ENCODE measurements at regions not wholly inside any gene's neighbourhood (a gene's known extent, or its start where the extent isn't known, plus 50 kb on each side); places are given as distances from the start of the nearest gene placed in this dataset.
"Not testable (repeated sequence)": the region's sequence is repeated elsewhere in the genome, so short reads cannot be mapped to it uniquely, and the experiment has no call there.

DNA sequence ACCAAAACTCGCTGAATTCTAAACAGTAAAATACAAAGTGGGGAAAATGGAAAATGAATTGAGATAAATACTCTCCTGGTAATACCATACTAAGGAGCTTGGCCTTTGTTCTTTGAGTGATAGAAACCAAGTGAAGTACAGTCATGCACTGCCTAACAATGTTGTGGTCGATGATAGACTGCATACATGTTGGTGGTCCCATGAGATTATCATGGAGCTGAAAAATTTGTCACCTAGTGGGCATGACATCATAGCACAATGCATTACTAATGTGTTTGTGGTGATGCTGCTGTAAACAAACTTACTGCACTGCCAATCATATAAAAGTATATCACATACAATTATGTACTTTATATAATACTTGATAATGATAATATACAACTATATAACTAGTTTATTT is 419.1 kb downstream of the ARL4A start:
- no peak for DNase-seq

DNA sequence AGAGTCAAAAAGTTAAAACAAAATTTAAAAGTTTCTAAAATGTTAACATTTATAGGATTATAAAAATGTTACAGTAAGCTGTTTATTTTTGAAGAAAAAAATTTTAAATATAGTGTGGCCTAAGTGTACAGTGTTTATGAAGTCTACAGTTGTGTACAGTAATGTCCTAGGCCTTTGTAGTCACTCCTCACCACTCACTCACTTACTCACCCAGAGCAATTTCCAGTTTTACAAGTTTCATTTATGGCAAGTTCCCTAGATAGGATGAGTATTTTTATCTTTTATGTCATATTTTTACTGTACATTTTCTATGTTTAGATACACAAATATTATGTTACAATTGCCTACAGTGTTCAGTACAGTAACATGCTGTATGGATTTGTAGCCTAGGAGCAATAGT is 419.9 kb downstream of the ARL4A start:
- no peak for DNase-seq

DNA sequence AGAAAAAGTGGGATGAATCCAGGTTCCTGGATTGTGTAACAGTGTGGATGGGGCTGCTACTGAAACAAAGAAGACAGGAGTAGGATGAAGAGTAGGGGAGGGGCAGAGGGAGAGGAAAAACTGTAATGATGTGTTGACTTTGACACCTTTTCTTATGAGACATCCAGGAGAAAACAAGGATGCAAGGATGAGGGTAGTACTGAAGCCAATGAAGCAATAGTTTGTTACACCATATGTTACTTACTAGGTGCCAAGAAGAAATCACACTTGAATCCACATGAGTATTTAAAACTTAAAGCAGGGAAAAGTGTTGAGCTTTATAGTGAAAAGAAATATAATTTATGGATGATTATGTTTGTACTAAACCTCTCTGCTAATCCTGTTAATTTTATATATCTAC is 420.6 kb downstream of the ARL4A start:
- no peak for DNase-seq

DNA sequence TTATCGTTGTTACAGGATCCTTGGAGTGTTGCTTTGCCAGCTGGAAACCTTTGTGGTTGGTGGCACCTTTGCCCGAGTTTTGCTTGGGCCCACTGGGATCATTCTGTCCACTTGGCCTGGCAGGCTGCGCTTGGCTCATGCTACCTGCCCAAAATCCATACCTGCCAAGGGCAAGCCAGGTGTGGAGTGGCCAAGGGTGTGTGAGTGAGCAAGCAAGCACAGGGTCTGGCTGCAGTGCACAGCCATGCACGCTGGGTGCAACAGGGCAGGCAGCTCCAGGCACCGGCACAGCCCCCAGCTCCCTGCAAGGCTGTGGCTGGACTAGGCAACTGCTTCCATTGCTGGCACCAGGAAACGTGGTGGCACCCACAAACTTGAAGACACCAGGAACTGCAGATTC is 421.8 kb downstream of the ARL4A start:
- DNase-seq = no peak

DNA sequence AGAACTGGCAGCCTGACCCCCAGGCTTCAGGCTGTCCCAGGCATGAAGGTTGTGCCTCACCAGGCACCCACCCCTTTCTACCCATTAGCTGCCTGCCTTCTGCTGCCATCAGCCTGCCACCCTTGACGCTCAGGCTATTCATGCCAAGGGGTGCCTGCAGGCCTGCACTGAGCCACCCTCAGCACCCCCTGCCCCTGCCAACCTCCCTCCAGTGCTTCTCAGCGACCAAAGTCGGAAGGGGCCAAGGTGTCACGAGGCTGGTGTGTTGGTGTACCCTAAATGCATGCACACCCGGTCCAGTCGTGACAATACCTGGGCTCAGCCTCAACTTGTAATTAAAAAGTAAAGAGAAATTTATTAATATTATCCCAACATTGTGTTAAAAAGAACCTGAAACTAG is 422.7 kb downstream of the ARL4A start:
- no peak for DNase-seq

DNA sequence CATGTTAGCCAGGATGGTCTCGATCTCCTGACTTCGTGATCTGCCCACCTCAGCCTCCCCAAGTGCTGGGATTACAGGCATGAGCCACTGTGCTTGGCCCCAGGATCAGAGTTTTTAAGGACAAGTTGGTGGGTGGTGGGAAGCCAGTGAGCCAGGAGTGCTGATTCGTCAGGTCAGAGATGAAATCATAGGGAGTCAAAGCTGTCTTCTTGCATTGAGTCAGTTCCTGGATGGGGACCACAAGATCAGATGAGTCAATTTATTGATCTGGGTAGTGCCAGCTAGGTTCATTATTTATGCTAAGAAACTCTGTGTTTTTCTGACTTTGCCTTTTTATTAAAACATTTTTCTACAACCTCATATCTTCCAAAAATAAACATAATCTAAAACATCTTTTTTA is 423.8 kb downstream of the ARL4A start:
- no peak for DNase-seq

DNA sequence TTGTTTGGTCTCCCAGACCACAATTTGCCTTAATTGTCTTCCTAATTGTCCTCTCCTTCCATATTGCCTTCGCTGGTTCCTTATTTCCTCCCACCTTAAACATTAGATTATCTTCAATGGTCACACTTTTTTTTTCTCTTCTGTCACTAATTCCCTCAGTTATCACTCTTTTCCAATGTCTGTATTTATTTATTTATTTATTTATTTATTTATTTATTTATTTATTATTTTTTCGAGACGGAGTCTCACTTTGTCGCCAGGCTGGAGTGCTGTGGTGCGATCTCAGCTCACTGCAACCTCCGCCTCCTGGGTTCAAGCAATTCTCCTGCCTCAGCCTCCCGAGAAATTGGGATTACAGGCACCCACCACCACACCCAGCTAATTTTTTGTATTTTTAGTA is 426.8 kb downstream of the ARL4A start:
- not testable (repeated sequence) for DNase-seq

DNA sequence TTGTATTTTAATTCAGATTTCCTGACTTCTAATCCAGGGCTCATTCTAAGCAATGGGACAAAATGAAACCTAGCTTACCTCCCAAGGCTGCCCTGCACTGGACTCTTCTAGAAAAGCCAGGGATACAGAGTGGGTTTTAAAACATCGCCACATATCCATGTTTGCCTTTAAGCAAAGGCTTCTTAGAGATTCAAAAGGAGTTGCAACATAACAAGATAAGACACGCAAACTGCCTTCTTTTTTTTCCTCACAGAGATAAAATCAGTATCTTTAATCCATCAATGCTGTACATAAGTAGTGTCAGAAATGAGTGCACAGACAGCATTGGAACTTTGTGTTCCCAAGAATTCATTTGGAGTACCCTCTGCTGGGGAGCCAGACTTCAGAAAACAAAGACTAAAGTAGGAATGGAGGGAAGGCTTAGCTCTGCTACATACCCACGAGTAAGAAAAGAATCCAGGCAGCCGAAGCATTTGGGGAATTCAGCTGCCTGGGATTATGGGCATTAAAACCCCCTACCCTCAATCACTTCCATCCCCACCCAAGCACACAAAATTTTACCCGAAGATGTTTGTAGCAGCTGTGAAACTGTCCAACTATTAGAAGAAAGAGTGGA is 427.8 kb downstream of the ARL4A start:
- no peak for DNase-seq

DNA sequence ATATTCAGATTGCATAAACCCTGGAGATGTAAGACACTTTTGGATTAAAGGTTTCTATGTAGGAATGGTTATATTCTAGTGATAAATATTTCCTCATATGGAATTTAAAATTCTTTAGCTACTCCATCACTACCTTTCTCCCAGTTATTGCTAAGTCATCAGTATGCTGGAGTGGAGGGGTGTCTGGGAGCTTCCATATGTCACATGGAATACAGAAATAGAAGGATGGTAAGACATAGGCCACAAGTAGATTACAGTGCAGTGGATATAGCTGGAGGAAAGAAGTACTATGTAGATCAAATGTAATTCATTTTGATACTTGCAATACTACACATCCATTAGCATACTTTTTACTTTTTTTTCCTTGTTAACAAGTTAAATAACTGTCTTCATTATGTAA is 428.4 kb downstream of the ARL4A start:
- DNase-seq = no peak

DNA sequence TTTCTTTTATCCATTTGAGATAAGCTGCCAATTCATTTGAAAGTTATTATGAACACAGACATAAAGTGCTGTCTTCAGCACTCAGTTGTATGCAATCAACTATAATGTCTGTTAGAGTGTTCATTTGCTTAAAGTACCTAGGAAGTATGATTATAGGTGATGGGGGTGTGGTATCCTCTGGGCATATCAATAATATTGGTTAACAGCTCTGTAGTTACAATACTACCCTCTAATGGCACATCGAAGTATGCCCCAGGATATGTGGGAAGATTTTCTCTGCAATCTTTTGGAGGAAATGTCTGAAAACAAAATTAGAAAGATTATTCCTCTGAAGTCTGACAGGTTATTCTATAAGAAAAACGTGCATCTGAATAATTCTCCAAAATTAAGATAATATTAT is 429.7 kb downstream of the ARL4A start:
- DNase-seq = no peak

DNA sequence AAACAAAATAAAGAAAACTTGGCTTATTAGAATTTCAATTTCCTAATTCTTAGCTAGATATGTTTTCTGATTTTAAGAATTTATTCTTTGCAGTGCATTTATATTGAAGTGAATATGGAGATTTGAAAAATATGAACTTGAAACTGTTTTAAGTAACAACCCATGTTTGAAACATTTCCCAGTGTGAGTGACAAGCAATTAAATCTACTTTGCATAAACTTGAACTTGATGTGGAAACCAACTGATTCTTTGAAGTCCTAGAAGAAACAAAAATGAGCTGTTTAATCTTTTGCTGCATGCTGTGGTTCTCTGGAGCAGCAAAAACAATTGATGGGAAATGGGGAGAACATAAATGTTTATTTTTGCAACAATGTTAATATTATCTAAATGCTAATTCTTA is 430.2 kb downstream of the ARL4A start:
- DNase-seq = no peak

DNA sequence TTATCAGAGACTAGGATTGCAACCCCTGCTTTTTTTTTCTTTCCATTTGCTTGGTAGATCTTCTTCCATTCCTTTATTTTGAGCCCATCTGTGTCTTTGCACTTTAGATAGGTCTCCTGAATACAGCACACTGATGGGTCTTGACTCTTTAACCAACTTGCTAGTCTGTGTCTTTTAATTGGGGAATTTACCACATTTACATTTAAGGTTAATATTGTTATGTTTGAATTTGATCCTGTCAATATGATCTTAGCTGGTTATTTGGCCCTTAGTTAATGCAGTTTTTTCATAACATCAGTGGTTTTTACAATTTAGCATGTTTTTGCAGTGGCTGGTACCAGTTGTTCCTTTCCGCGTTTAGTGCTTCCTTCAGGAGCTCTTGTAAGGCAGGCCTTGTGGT is 437.2 kb downstream of the ARL4A start:
- not testable (repeated sequence) for DNase-seq

DNA sequence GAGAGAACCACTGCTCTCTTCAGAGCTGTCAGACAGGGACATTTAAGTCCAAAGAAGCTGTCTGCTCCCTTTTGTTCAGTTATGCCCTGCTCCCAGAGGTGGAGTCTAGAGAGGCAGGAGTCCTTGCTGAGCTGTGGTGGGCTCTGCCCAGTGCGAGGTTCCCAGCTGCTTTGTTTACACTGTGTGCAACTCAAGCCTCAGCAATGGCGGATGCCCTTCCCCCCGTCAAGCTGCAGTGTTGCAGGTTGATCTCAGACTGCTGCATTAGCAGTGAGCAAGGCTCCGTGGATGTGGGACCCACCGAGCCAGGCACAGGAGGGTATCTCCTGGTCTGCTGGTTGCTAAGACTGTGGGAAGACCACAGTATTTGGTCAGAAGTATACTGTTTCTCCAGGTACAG is 438.9 kb downstream of the ARL4A start:
- DNase-seq = no peak

DNA sequence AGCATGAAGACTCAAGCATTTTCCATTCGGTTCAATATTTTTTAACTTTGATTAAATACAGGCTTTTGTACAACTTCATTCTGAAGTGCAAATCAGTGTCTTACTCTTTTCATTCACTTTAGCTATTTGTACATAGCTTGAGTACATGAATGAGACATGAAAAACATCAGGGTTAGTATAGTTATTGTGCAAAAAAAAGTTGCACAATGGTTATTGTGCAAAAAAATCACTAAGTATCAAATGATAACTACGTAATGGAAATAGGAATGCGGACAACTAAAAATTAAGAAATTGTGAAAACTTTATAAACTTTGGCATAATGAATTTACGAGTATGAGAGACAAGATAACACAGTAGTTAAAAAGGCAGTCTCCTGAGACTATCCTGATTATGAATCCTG is 442.9 kb downstream of the ARL4A start:
- no peak for DNase-seq

DNA sequence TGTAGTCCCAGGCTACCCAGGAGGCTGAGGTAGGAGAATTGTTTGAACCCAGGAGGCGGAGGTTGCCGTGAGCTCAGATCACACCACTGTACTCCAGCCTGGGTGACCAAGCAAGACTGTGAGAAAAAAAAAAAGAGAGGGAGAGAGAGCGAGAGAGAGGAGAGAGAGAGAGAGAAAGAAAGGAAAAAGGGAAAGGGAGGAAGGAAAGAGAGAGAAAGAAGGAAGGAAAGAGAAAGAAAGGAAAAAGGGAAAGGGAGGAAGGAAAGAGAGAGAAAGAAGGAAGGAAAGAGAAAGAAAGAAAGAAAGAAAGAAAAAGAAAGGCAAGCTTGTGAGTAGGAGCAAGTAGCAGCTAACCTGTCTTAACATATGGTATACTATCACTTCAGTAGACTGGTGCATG is 443.5 kb downstream of the ARL4A start:
- not testable (repeated sequence) for DNase-seq

DNA sequence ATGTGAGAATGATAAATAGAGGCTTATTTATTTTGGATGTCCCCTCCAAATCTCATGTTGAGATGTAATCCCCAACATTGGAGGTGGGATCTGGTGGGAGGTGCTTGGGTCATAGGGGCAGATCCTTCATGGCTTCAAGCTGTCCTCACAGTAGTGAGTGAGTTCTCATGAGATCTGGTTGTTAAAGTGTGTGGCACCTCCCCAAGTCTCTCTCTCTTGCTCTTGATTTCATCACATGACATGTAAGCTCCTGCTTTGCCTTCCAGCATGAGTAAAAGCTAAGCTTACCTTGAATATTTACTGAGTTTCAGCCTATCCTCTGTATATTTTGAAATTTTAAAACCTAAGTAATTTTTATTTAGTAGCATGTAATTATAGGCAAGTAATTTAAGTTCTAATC is 444.9 kb downstream of the ARL4A start:
- DNase-seq = no peak

DNA sequence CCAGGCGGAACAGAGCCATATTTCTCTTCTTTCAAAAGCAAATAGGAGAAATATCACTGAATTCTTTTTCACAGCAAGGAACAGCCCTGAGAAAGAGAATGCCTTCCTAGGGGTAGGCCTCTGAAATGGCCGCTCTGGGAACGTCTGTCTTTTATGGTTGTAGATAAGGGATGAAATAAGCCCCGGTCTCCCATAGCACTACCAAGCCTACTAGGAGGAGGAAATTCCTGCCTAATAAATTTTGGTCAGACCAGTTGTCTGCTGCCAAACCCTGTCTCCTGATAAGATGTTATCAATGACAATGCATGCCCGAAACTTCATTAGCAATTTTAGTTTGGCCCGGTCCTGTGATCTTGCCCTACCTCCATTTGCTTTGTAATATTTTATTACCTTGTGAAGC is 448.9 kb downstream of the ARL4A start:
- not testable (repeated sequence) for DNase-seq

DNA sequence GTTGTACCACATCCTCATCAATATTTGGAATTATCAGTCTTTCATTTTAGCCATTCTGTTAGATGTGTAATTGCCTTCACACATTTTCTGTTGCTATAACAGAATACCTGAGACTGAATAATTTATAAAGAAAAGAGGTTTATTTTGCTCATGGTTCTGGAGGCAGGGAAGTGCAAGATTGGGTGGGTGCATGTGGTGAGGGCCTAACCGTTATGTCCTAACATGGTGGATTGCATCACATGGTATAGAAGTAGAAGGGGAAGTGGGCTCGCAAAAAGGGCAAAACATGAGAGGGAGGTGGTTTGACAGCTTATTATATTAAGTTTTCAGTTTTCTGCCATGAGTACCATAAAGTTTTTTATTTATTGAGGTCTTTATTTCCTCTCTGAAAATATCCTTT is 452.0 kb downstream of the ARL4A start:
- DNase-seq = no peak

DNA sequence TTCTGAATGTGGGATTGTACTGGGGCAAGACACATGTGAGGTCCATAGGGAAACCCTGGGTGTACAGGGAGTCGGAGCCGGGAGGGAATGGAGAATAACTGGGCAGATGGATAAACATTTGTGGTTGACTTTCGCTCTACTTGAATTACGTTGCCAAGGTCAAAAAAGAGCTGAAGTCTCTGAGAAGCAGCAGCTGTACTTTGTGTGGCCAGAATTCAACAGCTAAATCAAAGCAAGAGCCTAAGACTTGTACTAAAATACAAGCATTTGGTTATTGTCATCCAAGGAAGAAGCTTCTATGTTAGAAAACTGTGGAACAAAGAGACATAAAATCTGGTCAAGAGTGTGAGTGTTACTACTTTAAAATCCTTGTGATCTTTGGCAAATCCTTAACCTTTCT is 457.2 kb downstream of the ARL4A start:
- DNase-seq = no peak

DNA sequence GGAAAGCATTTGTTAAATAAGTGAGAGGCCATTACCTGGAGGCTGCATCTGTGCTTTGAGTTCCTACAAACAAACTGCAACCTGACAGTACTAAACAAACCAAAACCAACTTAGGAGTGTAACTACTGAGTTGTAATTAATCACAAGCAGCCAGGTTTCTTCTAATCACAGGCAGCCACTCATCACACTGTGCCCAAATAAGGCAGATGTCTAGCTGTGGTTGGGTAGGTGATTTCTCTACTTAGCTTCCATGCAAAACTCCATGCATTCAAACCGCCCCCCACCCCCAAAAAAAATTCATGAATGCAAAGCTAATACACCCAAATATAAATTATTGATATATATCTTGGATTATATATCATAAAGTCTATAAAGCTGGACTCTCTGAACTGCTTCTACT is 461.1 kb downstream of the ARL4A start:
- no peak for DNase-seq

DNA sequence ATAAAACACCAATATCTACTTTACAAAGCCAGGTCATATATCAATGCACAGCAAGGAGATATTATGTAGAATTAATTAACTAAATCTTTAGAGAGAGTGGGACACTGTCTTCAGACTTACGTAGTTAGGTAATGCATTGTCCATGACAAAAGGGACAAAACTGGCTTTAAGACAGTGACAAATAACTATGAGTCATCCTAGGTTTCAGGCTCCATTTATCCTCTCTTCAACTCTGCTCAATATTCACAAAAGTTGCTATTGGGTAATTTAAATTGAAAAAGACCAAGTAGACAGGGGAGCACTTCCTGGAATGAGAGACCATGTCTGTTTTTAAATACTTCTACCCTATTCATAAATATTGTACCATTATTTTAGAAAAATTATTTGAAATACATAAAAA is 464.5 kb downstream of the ARL4A start:
- no peak for DNase-seq

DNA sequence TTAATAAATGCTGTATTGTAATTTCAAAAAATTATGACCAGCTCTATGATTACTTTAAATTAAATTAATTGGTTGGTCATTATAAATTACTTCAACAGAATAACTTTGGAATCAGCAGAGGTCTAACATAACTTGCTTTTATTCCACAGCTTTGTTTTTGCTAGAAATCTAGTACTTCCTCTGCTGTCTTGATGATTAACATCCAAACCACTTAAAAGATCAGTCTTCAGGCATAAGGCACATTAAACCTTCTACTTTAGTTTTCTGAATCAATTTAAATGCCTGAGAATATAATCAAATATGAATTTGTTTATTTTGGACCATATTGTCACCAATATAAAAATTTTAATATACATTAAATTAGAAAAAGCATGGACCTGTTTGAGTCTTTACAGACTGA is 465.3 kb downstream of the ARL4A start:
- DNase-seq = no peak

DNA sequence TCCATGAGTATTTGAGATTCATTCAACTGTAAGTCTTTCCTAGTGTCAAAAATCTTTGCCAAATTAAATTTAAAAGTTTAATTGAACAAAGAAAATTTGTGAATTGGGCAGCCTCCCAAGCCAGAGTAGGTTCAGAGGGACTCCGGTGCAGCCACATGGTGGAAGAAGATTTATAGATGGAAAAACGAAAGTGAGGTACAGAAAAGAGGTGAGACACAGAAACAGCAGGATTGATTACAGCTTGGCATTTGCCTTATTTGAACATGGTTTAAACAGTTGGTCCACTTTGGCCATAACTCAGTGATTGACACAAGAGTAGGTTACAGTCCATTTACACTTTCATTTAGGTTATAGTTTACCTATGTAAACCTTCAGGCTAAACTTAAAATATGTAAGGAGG is 465.8 kb downstream of the ARL4A start:
- DNase-seq = no peak

DNA sequence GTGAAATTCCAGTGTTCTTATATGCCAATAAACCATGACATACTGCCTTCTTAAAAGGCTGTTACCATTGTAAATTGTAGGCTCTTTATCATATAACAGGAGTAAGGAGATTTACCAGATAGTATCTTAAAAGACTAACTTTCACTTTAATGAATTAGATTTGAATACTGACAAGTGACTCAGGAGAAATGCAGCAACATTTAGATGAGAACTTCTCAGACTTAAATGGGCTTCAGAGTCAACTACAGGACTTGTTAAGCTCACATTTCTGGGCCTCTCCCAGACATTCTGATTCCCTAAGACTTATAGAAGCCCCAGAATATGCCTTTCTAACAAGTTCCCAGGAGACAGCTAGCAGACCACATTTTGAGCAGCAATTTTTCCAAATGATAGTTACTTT is 466.3 kb downstream of the ARL4A start:
- DNase-seq = no peak

DNA sequence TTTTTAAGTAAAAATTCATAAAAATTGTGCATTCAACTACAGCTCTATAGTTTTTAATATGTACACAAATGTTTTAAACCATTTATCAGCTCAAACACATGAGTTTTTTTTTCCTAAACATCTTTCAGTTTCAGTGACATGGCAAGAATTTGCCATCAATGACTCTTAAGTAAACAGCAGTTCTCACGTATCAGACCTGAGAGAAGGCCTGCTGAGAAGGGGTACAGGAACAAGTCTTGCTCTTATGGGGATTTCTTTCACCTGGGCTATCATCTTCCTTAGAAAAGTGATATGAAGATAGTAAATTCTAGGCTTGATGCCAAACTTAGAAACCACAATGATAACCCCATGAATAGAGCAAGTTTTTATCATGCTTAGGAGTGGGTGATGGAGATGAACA is 467.8 kb downstream of the ARL4A start:
- DNase-seq = no peak

DNA sequence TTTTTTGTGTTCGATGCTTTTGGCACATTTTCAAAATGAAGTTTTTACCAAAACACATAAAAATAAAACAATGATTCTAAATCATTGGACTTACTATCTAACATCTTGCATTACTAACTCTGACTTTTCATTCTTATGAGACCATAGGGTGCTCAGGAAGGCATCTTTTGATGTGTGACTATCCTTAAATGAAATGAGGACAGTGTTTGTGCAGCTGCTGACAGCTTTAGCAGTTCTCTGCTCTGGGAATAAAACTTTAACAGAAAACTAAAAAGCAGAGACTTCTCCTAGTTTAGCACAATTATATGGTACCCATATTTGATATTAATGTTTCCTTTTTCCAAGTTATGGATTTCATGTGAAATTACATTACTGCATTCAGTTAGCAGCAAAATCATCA is 471.6 kb downstream of the ARL4A start:
- no peak for DNase-seq

All from right forelimb (tissue), 1 donor.